Activated T-cell treated with anti-CD3 and anti-CD28 coated beads for 1 hour (primary cell): ENCODE measurements at regions not wholly inside any gene's neighbourhood (a gene's known extent, or its start where the extent isn't known, plus 50 kb on each side); places are given as distances from the start of the nearest gene placed in this dataset.

Experiments
- DNase-seq: peaks from one replicate; pipeline ENCODE4 v3.0.0-alpha.2; 2020; ENCODE audit warnings: low read depth

GRCh38 chr6:137734005-137734874 lies 132.8 kb upstream of the TNFAIP3 start:
- DNase-seq = no peak

- no peak for DNase-seq
These were observed 132.2 kb upstream of the TNFAIP3 start for GRCh38 chr6:137734875-137735182.

- DNase-seq = no peak
These were observed 130.8 kb upstream of the TNFAIP3 start for GRCh38 chr6:137736048-137736818.

GRCh38 chr6:137736911-137737310 lies 130.1 kb upstream of the TNFAIP3 start:
- DNase-seq = no peak

DNA sequence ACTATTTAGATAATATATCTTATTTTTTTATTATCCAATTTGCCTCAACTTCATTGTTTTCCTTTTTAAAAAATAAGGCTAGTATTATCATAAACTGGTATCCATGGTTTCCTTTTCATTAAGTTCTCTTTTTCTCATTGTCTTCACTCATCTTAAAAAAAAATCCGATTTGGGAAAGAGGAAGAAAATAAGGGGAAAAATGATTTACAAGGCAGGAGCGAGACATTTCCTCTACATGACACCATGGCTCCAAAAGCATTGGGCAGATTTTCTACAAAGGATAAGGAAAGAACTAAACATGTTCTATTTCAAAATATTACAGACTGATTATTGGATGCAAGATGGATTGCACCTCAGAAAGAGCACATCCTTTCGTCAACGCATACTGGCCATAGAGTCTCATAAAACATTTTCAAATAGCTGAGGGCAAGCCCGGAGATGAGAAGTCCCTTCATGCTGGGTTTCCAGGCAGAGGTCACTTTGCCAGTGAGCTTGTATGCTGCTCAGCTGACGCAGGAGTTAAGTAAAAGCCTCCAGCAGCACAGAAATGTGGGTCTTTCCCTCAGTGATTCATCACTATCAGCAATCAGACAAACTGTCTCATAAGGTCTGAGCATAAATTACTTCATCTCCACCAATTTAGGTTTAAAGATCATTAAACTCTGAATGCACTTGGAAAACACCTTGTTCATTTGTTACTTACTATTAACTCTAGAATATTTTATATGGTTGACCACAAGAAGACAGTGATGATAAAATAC lies 129.0 kb upstream of the TNFAIP3 start:
- DNase-seq = no peak

DNA sequence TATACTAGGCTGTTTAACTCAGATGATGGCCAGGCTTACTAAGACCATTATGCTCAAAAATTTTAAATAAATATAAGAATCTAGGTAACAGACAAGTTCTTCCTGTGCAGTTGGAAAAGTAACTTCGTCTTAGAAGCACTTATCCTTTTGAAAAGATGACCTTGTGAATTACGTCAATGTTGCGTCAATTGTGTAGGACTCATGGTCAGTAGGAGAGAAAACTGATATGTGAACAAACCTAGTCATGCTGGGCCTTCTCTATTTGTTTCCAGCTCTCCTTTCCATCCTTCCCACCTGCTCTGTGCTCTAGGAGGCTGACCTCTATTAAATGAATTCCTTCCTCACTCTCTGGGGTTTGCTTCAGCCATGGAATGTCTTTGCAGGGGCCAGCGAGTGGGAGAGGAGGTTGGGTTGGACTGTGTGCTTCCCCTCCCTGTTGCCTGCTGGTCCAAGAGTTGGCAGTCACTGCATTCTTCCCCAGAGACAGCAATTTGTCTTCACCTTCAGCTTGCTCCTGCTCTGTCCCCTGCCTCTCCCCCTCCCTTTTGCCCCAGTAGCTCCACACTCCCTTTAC lies 128.0 kb upstream of the TNFAIP3 start:
- no peak for DNase-seq

GRCh38 chr6:137739544-137739943 lies 127.5 kb upstream of the TNFAIP3 start:
- no peak for DNase-seq

DNA sequence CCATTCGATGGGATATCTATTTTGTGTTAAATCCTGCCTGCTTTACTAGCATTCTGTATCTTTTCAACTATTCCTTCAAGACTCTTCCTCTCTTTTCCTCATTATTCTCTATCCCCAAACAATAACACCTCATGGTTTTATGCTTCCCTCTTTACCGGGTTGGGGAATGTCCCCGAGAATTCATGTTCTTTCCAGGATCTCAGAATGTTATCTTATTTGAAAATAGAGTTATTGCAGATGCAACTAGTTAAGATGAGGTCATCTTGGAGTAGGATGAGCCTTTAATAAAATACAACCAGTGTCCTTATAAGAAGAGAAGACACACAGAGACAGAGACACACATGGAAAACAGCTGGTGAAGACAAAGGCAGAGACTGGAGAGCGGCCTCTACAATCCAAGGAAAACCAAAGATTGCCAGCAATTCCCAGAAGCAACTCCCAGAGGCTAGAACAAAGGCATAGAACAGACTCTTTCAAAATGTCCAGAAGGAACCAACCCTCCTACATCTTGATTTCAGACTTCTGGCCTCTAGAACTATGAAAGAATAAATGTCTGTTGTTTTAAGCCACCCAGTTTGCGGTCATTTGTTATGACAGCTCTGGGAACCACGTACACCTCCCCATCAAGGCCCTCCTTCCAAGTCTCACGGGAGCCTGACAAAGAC lies 126.8 kb upstream of the TNFAIP3 start:
- DNase-seq = no peak

DNA sequence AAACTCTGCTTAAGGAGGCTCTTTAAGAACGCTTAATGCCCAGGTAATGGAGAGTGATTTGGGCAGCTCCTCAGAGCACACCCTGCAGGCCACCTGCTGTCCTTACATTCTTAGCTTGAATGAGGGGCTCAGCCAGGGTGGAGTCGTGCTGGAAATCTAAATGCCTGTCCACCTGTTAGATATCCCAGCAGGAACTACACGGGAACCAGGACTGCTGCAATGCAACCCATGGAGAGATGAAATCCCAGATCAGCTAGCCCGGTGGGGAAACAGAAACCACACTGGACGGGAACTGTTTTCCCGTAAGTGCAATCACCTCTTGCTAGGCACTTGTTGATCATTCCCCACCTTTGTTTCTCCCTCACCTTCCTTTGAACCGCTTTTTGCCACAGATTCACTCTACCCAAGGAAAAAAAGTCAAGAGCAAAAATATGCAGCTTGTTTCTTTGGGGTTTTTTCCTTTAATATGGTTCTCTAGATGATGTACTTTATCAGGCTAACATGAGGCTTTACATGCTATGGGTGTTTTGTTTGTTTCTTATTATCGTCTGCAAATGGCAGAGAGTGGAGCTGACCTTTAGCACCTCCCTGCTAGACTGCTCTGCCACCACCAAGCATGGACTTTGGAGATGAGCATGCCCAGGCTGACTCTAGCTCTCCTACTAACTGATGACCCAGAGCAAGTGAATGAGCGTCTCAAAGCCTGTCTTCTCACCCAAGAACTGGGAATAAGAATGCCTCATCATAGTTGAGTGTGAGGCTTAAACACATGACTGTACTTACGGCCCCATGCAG lies 125.9 kb upstream of the TNFAIP3 start:
- no peak for DNase-seq

GRCh38 chr6:137743493-137743892 lies 123.6 kb upstream of the TNFAIP3 start:
- DNase-seq = no peak

GRCh38 chr6:137744877-137745276 lies 122.2 kb upstream of the TNFAIP3 start:
- DNase-seq = no peak

GRCh38 chr6:137745321-137745720 lies 121.7 kb upstream of the TNFAIP3 start:
- no peak for DNase-seq

- DNase-seq = no peak
These were observed 120.8 kb upstream of the TNFAIP3 start for GRCh38 chr6:137746264-137746663.

DNA sequence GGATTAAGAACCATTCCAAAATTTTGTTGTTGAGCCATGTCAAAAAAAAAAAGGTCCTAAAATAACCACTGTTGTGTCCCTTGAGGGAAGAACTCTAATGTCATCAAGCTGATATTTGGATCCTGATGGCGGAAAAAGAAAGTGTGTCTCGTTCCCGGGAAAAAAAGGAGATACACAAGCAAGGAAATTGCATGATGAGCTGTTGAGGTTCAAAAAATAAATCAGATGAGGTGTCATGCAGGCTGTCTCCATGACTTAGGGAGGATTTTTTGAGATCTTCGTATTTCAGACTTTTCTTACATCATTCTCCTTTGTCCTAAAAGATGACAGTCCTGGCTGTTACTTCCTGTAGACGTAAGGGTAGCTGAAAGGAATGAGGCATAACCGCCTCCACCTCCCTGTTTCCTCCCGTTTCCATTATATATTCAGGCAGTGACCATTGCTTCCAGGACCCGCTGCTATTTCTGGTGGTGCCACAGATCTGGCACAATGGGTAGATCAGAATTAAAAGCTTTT lies 117.3 kb upstream of the TNFAIP3 start:
- DNase-seq = no peak

GRCh38 chr6:137750297-137750696 lies 116.8 kb upstream of the TNFAIP3 start:
- DNase-seq = no peak

- no peak for DNase-seq
These were observed 115.1 kb upstream of the TNFAIP3 start for GRCh38 chr6:137751768-137752560.

DNA sequence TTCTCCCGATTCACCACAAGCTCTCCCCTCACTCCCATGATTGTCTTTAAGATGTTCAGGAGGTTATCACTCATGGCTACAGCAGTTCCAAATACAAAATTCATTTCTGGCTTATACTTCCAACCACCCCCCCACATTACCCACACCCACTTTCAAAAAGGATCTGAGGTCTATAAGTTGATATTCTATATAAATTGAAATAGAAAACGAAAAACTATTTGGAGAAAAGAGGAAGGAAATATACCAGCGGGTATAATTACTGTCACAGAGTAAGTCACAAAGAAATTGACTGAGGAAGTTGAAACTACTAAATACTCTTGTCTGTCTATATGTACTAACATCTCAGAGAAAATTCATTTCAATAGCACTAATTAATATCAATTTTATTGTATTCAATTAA lies 112.7 kb upstream of the TNFAIP3 start:
- DNase-seq = no peak

DNA sequence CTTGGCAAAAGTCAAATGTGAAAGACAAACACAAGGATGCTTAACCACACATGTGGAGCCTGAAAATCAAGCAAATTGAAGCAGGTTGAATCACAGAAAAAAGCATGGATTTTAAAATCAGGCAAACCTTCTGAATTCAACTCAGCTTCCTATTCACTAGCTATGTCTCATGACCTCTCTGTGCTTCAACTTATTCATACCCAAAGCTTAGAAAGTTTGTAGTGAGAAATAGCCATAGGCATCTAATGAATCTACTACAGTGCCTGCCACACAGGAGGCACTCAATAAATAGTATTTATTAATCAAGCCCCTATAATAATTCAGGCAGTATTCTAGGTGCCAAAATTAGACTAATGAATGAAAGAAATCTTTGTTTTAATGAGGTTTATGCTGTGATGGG lies 112.2 kb upstream of the TNFAIP3 start:
- no peak for DNase-seq

DNA sequence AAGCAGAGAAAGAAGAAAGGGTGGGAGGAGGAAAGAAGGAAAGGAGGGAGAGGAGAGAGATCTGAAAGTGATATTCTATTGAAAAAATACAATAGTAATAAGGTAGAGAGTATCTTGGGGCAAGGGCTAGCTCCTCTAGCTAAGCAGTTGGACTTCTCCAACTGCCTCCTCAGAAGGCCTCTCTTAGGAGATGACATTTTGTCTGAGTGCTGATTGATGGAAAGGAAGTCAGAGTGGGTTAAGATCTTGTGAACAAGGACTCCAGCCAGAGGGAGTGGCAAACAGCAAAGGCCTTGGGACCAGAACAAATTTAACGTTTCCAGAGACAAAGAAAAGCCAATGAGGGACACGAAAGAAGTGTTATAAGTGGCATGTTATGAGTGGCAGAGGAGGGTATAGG lies 111.8 kb upstream of the TNFAIP3 start:
- no peak for DNase-seq

DNA sequence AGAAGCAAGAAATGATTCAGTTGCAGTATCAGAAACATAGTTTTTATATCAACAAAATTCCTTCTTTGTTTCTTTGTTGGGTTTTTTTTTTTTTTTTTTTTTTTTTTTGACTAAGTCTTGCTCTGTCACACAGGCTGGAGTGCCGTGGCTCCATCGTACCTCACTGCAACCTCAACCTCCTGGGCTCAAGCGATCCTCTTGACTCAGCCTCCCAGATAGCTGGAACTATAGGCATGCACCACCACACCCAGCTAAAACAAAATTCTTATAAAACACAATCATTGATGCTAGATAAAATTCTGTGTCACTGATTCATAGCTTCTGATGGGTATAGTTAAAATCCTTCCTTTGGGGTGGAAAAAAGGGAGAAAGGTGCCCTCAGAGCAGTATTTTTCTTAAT lies 110.3 kb upstream of the TNFAIP3 start:
- DNase-seq = no peak
